K562 (cell line): ENCODE measurements at regions not wholly inside any gene's neighbourhood (a gene's known extent, or its start where the extent isn't known, plus 50 kb on each side); places are given as distances from the start of the nearest gene placed in this dataset.

ENCODE experiments used
- ATAC-seq: fragments of 200-7000 bp; cut with Tn5 transposase; 3 replicates; pipeline ENCODE4 v1.9.1; 2020; ENCODE audit warnings: moderate library complexity
- BruUV-seq: library from RNA; stranded (reverse); fragments of 400-500 nt; replicated peaks from 2 replicates; lab custom pipeline; 2021; lab: Mats Ljungman, UMichigan
- CTCF ChIA-PET: fragments of 300-600 bp; formaldehyde crosslinking; extraction: SDS; loops from one replicate; lab custom pipeline; 2021; ENCODE audit warnings: low intra/inter-chr PET ratio; lab: Yijun Ruan, JAX
- POLR2A ChIA-PET: fragments of 300-600, 350-650 bp; sonication (Branson Sonifier 250); formaldehyde crosslinking; extraction: SDS; loops from one replicate; lab custom pipeline; 2021; ENCODE audit warnings: antibody characterized with exemption, inconsistent platforms; lab: Yijun Ruan, JAX
- DNase-seq, 4 experiments: peaks; one replicate each; pipeline versions ENCODE4 v3.0.0 to v3.0.0-alpha.2; 2011 to 2018; ENCODE audit warnings: low spot score in 3 of 4, mixed read lengths in 3 of 4; ENCODE audit errors: extremely low read depth in 1 of 4
- FAIRE-seq: peaks from 2 replicates; lab custom pipeline; 2011; peaks lifted over from hg19 to GRCh38; lab: Jason Lieb, UNC
- H2AFZ ChIP-seq: 2 replicates; pipeline ENCODE4 v1.6.0; 2011; ENCODE audit warnings: low read depth, low read length, control low read depth, inconsistent platforms
- H3K27ac ChIP-seq: fragments of 200-600 bp; 3 replicates; pipeline ENCODE4 v1.8.0; 2011; ENCODE audit warnings: low read depth, mild to moderate bottlenecking, control low read depth, inconsistent platforms, low read length, moderate library complexity, mixed read lengths; ENCODE audit errors: extremely low read depth
- H3K27me3 ChIP-seq, 2 experiments: fragments of 300-600 bp in 1 of 2; 2 replicates in 1 of 2; 3 replicates in 1 of 2; pipeline versions ENCODE4 v1.6.0 to v1.8.0; 2011; ENCODE audit warnings: inconsistent platforms in 2 of 2, low read length in 2 of 2, mild to moderate bottlenecking in 1 of 2, mixed read lengths in 1 of 2, moderate library complexity in 1 of 2; ENCODE audit not compliant: control insufficient read depth in 2 of 2, insufficient read depth in 2 of 2
- H3K36me3 ChIP-seq: fragments of 300-600 bp; 3 replicates; pipeline ENCODE4 v1.8.0; 2011; ENCODE audit warnings: mild to moderate bottlenecking, low read length, inconsistent platforms; ENCODE audit not compliant: control insufficient read depth, insufficient read depth
- H3K4me1 ChIP-seq, 2 experiments: fragments of 200-600 bp in 1 of 2; replicated peaks in 1 of 2; 2 replicates in 1 of 2; 3 replicates in 1 of 2; pipeline versions ENCODE4 v1.5.1 to v1.8.0; 2011; ENCODE audit warnings: inconsistent platforms in 2 of 2, low read length in 2 of 2, mild to moderate bottlenecking in 1 of 2, mixed read lengths in 1 of 2, moderate library complexity in 1 of 2; ENCODE audit not compliant: control insufficient read depth in 2 of 2, insufficient read depth in 2 of 2
- H3K4me2 ChIP-seq: 2 replicates; pipeline ENCODE4 v1.6.1; 2011; ENCODE audit warnings: low read length, control low read depth, inconsistent platforms, mixed read lengths; ENCODE audit not compliant: insufficient read depth
- H3K4me3 ChIP-seq: fragments of 200-600 bp; sonication (generic), shearing (Covaris generic); 2 replicates; pipeline ENCODE4 v1.5.1; 2016; ENCODE audit warnings: control low read depth, inconsistent platforms
- H3K79me2 ChIP-seq: fragments of 200-600 bp; 3 replicates; pipeline ENCODE4 v1.8.0; 2011; ENCODE audit warnings: low read length, inconsistent platforms; ENCODE audit not compliant: control insufficient read depth, insufficient read depth
- H3K9ac ChIP-seq, 2 experiments: 2 replicates each; pipeline versions ENCODE4 v1.6.0 to v1.6.1; 2011; ENCODE audit warnings: low read depth in 2 of 2, low read length in 2 of 2, control low read depth in 1 of 2, inconsistent platforms in 1 of 2, mild to moderate bottlenecking in 1 of 2, mixed read lengths in 1 of 2; ENCODE audit not compliant: insufficient read depth in 1 of 2
- H3K9me1 ChIP-seq: one replicate; pipeline ENCODE4 v1.6.0; 2011; ENCODE audit warnings: inconsistent platforms, mild to moderate bottlenecking, low read length, moderate library complexity; ENCODE audit not compliant: control insufficient read depth, insufficient read depth
- H3K9me3 ChIP-seq: replicated peaks from 2 replicates; pipeline ENCODE4 v1.5.1; 2011; ENCODE audit warnings: low read depth, low read length, inconsistent platforms; ENCODE audit not compliant: control insufficient read depth, insufficient read depth
- H4K20me1 ChIP-seq: replicated peaks from 2 replicates; pipeline ENCODE4 v1.6.1; 2011; ENCODE audit warnings: low read length, inconsistent platforms, mixed read lengths; ENCODE audit not compliant: control insufficient read depth, insufficient read depth
- EWSR1 ChIP-seq: fragments of 450-650 bp; IDR thresholded peaks from 2 replicates; pipeline ENCODE4 v1.6.1; 2018; ENCODE audit warnings: borderline replicate concordance, mild to moderate bottlenecking, low read depth, moderate library complexity; ENCODE audit not compliant: partially characterized antibody
- KAT2B ChIP-seq: IDR thresholded peaks from one replicate; pipeline ENCODE4 v1.6.1; 2012; ENCODE audit warnings: low read depth, mild to moderate bottlenecking, control low read depth, inconsistent platforms, low read length, moderate library complexity
- LEF1 ChIP-seq: fragments of 450-650 bp; IDR thresholded peaks from 2 replicates; pipeline ENCODE4 v1.6.1; 2016; ENCODE audit warnings: mild to moderate bottlenecking
- SRSF7 ChIP-seq: fragments of 200-400 bp; formaldehyde crosslinking; optimal IDR thresholded peaks from 2 replicates; pipeline ENCODE3; 2017; ENCODE audit warnings: mild to moderate bottlenecking, low read depth, low read length
- TCF7L2 ChIP-seq: fragments of 150-350 bp; IDR thresholded peaks from 2 replicates; pipeline ENCODE4 v1.6.1; 2016; ENCODE audit warnings: low read depth, mild to moderate bottlenecking, low read length, moderate library complexity
- ZFP1 ChIP-seq: fragments of 450-650 bp; formaldehyde crosslinking; IDR thresholded peaks from 2 replicates; pipeline ENCODE4 v1.4.0; 2020; ENCODE audit warnings: mild to moderate bottlenecking, mixed read lengths
- ZNF12 ChIP-seq: sonication (generic); formaldehyde crosslinking; IDR thresholded peaks from 2 replicates; pipeline ENCODE4 v1.4.0; 2020; ENCODE audit warnings: mild to moderate bottlenecking, missing genetic modification reagents
- ZNF134 ChIP-seq: fragments of 250-450 bp; sonication (Bioruptor Pico); conservative IDR thresholded peaks from 2 replicates; pipeline ENCODE4 v1.4.0; 2020
- ZNF197 ChIP-seq: fragments of 200-800 bp; sonication (Bioruptor generic); IDR thresholded peaks from 2 replicates; pipeline ENCODE4 v1.6.1; 2016; ENCODE audit warnings: low read depth, missing genetic modification characterization, missing compliant biosample characterization
- ZNF384 ChIP-seq: IDR thresholded peaks from 2 replicates; pipeline ENCODE4 v1.6.1; 2012; ENCODE audit warnings: low read depth, low read length, improper control_type of control experiment
- ZNF75A ChIP-seq: fragments of 450-650 bp; formaldehyde crosslinking; IDR thresholded peaks from 2 replicates; pipeline ENCODE4 v1.4.0; 2020; ENCODE audit warnings: mild to moderate bottlenecking
- WGBS: fragments of 100-300 bp; shearing (Covaris generic); methylation state at CpG from one replicate; pipeline ENCODE4 v1.1.6; 2016; ENCODE audit warnings: low coverage, mixed read lengths; ENCODE audit not compliant: insufficient coverage; ENCODE audit errors: missing lambda C conversion rate; 5-methylcytosine and 5-hydroxymethylcytosine counted together
- in situ Hi-C: fragments of 300-500 bp; cut with MboI; formaldehyde crosslinking; loops from 4 replicates; pipeline ENCODE4 v1.15.0; 2018; ENCODE audit warnings: inconsistent platforms, mixed read lengths
- intact Hi-C: fragments of 100-400 bp; cut with micrococcal nuclease; formaldehyde crosslinking; loops from 2 replicates; pipeline ENCODE4 v1.14.2; 2022
- TF ChIP-seq, protein P1 (sequence below): sonication (generic); formaldehyde crosslinking; IDR thresholded peaks from 2 replicates; pipeline ENCODE4 v1.8.0; 2022; ENCODE audit warnings: missing genetic modification reagents, mild to moderate bottlenecking, borderline replicate concordance
- TF ChIP-seq, protein P2 (sequence below), 3 experiments: fragments of 200-800 bp in 1 of 3; sonication (Bioruptor generic) in 1 of 3; sonication (generic) in 1 of 3; formaldehyde crosslinking in 1 of 3; IDR thresholded peaks; 2 replicates each; pipeline versions ENCODE4 v1.6.1 to v1.8.0; 2016 to 2022; ENCODE audit warnings: mild to moderate bottlenecking in 2 of 3, missing compliant biosample characterization in 2 of 3, missing genetic modification characterization in 2 of 3, missing genetic modification reagents in 1 of 3

DNA sequence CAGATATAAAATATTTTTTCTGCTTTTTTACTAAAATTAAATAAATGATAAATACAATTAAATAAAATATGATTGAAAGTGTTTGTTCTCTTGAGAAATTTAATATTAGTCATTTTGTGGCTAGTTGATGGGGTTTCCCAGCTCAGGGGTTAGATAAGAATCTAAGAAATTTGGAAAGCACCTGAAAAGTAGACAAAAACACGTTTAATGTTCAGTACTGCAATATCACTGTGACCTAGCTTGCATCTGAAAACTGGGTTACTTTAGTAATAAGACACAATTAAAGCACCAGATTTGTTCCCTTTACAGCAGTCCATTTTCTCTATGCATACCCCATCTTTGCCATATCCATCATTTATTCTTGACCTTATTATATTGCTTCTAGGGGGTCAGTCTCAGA lies 1454.8 kb upstream of the SPRY2 start (continued):
- TF ChIP-seq, protein P1, sequence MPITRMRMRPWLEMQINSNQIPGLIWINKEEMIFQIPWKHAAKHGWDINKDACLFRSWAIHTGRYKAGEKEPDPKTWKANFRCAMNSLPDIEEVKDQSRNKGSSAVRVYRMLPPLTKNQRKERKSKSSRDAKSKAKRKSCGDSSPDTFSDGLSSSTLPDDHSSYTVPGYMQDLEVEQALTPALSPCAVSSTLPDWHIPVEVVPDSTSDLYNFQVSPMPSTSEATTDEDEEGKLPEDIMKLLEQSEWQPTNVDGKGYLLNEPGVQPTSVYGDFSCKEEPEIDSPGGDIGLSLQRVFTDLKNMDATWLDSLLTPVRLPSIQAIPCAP (CRISPR knock-in tag), result no peak
- TF ChIP-seq ZFP1 (CRISPR knock-in tag) (no peak), EWSR1 (no peak), LEF1 (no peak), ZNF134 (CRISPR knock-in tag) (no peak), SRSF7 (no peak), ZNF12 (CRISPR knock-in tag) (no peak), TCF7L2 (no peak), ZNF197 (no peak)
- TF ChIP-seq, protein P2, sequence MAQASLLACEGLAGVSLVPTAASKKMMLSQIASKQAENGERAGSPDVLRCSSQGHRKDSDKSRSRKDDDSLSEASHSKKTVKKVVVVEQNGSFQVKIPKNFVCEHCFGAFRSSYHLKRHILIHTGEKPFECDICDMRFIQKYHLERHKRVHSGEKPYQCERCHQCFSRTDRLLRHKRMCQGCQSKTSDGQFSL (CRISPR knock-in tag; IDR thresholded peaks at IDR 0.05), result no peak
- TF ChIP-seq, protein P2 (tag; IDR thresholded peaks at IDR 0.05), result no peak

DNA sequence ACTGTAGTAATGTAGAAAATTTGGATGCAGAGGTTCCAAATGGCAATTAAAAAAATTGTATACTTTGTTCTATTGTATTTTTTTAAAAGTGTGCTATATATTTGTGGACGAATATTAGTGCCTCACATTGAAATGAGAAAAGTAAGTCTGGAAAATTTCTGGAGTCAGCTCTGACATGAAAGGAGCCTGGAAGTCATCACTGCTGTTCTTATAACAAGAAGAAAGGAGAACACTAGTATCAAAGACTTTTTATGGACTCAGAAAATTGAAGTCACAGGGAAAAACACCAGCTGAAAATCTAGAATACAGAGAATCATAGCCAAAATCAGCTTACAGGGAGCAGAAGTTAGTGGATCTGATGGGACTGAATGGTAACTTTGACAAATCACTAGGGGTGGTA lies 1450.7 kb upstream of the SPRY2 start:
- no peaks in the 10 kb centered on the region for H3K27me3 ChIP-seq
- whole genome bisulfite sequencing, result 0% methylated on average over 1 of the region's 1 CpG
- H2AFZ ChIP-seq, result no peak overlapping the region
- in situ Hi-C loops, result no loop called here
- CTCF ChIA-PET, result no interaction called here
- POLR2A ChIA-PET, result no interaction called here
- intact Hi-C loops, result no loop called here
- no peak overlapping the region for H3K9ac ChIP-seq
- no peaks in the 10 kb centered on the region for H3K4me1 ChIP-seq
- no TSS peak for BruUV-seq
- no peaks in the 10 kb centered on the region for H3K36me3 ChIP-seq
- TF ChIP-seq KAT2B, result no peak
- no peak for TF ChIP-seq ZFP1 (CRISPR knock-in tag)
- TF ChIP-seq ZNF384, result no peak
- no peak for TF ChIP-seq ZNF75A (CRISPR knock-in tag)
- DNase-seq, result no peak
- H4K20me1 ChIP-seq, result no peaks in the 10 kb centered on the region
- no peak overlapping the region for H3K4me2 ChIP-seq
- no peak overlapping the region for H3K27ac ChIP-seq
- FAIRE-seq, result no peak
- no peak overlapping the region for H3K4me3 ChIP-seq
- no peaks in the 10 kb centered on the region for H3K9me1 ChIP-seq
- H3K79me2 ChIP-seq, result no peaks in the 10 kb centered on the region
- ATAC-seq, result no peak
- H3K9me3 ChIP-seq, result no peaks in the 10 kb centered on the region
